HFFc6 (cell line): ENCODE measurements at regions not wholly inside any gene's neighbourhood (a gene's known extent, or its start where the extent isn't known, plus 50 kb on each side); places are given as distances from the start of the nearest gene placed in this dataset.

Experiments
- DNase-seq: peaks from one replicate; pipeline ENCODE4 v3.0.0-alpha.2; 2018
- H3K27ac Mint-ChIP-seq: 2 replicates; pipeline ENCODE4 v1.8.0; 2020; ENCODE audit warnings: mild to moderate bottlenecking, mixed read lengths
- H3K27me3 Mint-ChIP-seq: 2 replicates; pipeline ENCODE4 v1.8.0; 2021; ENCODE audit warnings: mild to moderate bottlenecking, moderate library complexity, mixed read lengths; ENCODE audit not compliant: insufficient read depth
- H3K36me3 Mint-ChIP-seq: 2 replicates; pipeline ENCODE4 v1.8.0; 2021; ENCODE audit warnings: low read depth, mixed read lengths
- H3K4me1 Mint-ChIP-seq: 2 replicates; pipeline ENCODE4 v1.8.0; 2020; ENCODE audit warnings: low read depth, mixed read lengths
- H3K4me3 Mint-ChIP-seq: 2 replicates; pipeline ENCODE4 v1.8.0; 2020; ENCODE audit warnings: mild to moderate bottlenecking, moderate library complexity, mixed read lengths
- H3K9me3 Mint-ChIP-seq: 2 replicates; pipeline ENCODE4 v1.8.0; 2020; ENCODE audit warnings: mild to moderate bottlenecking, mixed read lengths
- TF ChIP-seq, protein P1 (sequence below): fragments of 200-600 bp; sonication (generic); IDR thresholded peaks from 2 replicates; pipeline ENCODE4 v1.5.0; 2021; ENCODE audit warnings: antibody characterized with exemption, mild to moderate bottlenecking

GRCh38 chr15:39357480-39358268 is 223.2 kb upstream of the THBS1 start:
- DNase-seq, result peak; percentile 42
- Mint-ChIP-seq H3K9me3 (no peaks in the 10 kb centered on the region), H3K4me1 (peaks cover 63% of the 10 kb centered on the region)

DNA sequence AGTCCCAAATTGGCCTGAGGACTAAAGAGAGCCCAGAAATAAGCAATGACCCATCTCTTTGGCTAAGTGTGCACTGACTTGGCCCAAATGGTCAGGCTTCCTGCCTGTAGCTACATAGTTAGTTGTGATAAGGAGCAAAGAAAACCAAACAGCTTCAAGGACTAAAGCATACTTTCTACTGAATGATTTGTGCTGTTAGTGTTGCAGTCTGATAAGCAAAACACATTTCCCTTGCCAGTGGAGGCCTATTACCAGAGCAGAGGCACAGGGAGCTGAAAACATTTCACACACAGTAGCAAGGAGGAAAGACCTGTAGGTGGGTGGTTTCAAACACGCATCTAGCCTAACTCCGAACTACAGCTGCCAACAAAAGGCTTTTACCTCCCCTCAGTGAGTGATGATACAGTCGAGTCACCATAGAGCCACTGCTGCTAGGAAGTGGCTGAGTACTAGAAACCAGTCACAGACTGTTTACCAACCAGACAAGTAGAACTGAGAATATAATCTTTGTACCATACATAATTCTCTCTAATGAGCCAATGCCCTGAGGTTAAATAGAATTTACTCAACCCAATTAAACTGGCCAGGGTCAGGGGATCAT is 222.3 kb upstream of the THBS1 start:
- DNase-seq, result peak; percentile 40
- H3K4me3 Mint-ChIP-seq, result peak overlapping the region; percentile 43; the same call in 1 of the 2 replicates
- no peaks in the 10 kb centered on the region for H3K9me3 Mint-ChIP-seq
- TF ChIP-seq, protein P1, sequence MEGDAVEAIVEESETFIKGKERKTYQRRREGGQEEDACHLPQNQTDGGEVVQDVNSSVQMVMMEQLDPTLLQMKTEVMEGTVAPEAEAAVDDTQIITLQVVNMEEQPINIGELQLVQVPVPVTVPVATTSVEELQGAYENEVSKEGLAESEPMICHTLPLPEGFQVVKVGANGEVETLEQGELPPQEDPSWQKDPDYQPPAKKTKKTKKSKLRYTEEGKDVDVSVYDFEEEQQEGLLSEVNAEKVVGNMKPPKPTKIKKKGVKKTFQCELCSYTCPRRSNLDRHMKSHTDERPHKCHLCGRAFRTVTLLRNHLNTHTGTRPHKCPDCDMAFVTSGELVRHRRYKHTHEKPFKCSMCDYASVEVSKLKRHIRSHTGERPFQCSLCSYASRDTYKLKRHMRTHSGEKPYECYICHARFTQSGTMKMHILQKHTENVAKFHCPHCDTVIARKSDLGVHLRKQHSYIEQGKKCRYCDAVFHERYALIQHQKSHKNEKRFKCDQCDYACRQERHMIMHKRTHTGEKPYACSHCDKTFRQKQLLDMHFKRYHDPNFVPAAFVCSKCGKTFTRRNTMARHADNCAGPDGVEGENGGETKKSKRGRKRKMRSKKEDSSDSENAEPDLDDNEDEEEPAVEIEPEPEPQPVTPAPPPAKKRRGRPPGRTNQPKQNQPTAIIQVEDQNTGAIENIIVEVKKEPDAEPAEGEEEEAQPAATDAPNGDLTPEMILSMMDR, result no peak
- peak overlapping the region; percentile 79 for H3K27ac Mint-ChIP-seq
- no peaks in the 10 kb centered on the region for H3K27me3 Mint-ChIP-seq
- H3K36me3 Mint-ChIP-seq, result no peaks in the 10 kb centered on the region
- H3K4me1 Mint-ChIP-seq, result peaks cover 72% of the 10 kb centered on the region

More at GRCh38 chr15:39357480-39358268, 223.2 kb upstream of the THBS1 start:
- Mint-ChIP-seq H3K36me3 (no peaks in the 10 kb centered on the region), H3K4me3 (peak overlapping the region; percentile 43), H3K27ac (peak overlapping the region; percentile 79), H3K27me3 (no peaks in the 10 kb centered on the region)
- TF ChIP-seq, protein P1, result no peak

GRCh38 chr15:39359771-39360170 is 221.1 kb upstream of the THBS1 start:
- Mint-ChIP-seq H3K9me3 (no peaks in the 10 kb centered on the region), H3K4me3 (no peak overlapping the region), H3K4me1 (peaks cover 84% of the 10 kb centered on the region), H3K27ac (peak overlapping the region; percentile 79), H3K36me3 (no peaks in the 10 kb centered on the region), H3K27me3 (no peaks in the 10 kb centered on the region)
- TF ChIP-seq, protein P1, result no peak
- DNase-seq, result no peak

- Mint-ChIP-seq H3K4me3 (no peak overlapping the region), H3K27me3 (no peaks in the 10 kb centered on the region), H3K4me1 (peaks cover 91% of the 10 kb centered on the region), H3K9me3 (no peaks in the 10 kb centered on the region), H3K27ac (peak overlapping the region; percentile 79), H3K36me3 (no peaks in the 10 kb centered on the region)
- DNase-seq, result no peak
- TF ChIP-seq, protein P1, result no peak
These were observed 220.4 kb upstream of the THBS1 start for GRCh38 chr15:39360452-39360851.

DNA sequence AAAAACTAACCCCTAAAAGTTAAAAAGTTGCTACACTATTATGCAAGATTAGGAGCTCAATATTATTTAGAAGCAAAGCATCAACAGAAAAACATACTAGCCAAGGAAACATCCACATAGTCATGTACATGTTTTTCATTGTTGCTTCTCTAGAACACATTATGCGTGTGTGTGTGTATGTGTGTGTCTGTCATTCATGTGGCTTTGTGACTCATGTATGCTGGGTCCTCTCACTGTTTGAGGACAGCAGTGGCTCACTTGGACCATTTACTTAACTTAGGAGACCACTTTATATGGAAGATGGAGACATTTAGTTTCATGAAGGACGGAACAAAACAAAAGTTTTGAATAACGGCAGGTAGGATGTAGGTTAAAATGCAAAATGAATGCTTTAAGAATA is 219.4 kb upstream of the THBS1 start:
- TF ChIP-seq, protein P1, result no peak
- peaks cover 100% of the 10 kb centered on the region for H3K4me1 Mint-ChIP-seq
- peak overlapping the region; percentile 89 for H3K27ac Mint-ChIP-seq
- no peaks in the 10 kb centered on the region for H3K9me3 Mint-ChIP-seq
- no peaks in the 10 kb centered on the region for H3K27me3 Mint-ChIP-seq
- DNase-seq, result no peak
- no peak overlapping the region for H3K4me3 Mint-ChIP-seq
- no peaks in the 10 kb centered on the region for H3K36me3 Mint-ChIP-seq
